HG03575 (cell line): ENCODE measurements at regions not wholly inside any gene's neighbourhood (a gene's known extent, or its start where the extent isn't known, plus 50 kb on each side); places are given as distances from the start of the nearest gene placed in this dataset.

Experiments used
- ATAC-seq: cut with Tn5 transposase; IDR thresholded peaks from one replicate; pipeline ENCODE4 v1.9.1; 2021; ENCODE audit not compliant: unreplicated experiment, insufficient number of reproducible peaks, low FRiP score; ENCODE audit errors: extremely low read depth

GRCh38 chr18:51437280-51438271 lies 240.1 kb upstream of the MEX3C start:
- ATAC-seq = no peak

GRCh38 chr18:51438797-51439350 lies 241.4 kb upstream of the MEX3C start:
- no peak for ATAC-seq

GRCh38 chr18:51442012-51442411 lies 244.5 kb upstream of the MEX3C start:
- ATAC-seq = no peak

GRCh38 chr18:51446571-51447210 lies 249.2 kb upstream of the MEX3C start:
- no peak for ATAC-seq

GRCh38 chr18:51447351-51448342 lies 250.2 kb upstream of the MEX3C start:
- no peak for ATAC-seq

- no peak for ATAC-seq
These were observed 251.5 kb upstream of the MEX3C start for GRCh38 chr18:51448949-51449348.

GRCh38 chr18:51453594-51453993 lies 256.1 kb upstream of the MEX3C start:
- ATAC-seq = no peak

GRCh38 chr18:51458861-51459260 lies 261.4 kb upstream of the MEX3C start:
- ATAC-seq = no peak

- ATAC-seq = no peak
These were observed 264.5 kb upstream of the MEX3C start for GRCh38 chr18:51461956-51462355.

GRCh38 chr18:51463483-51464136 lies 266.1 kb upstream of the MEX3C start:
- no peak for ATAC-seq

GRCh38 chr18:51478908-51479307 lies 281.4 kb upstream of the MEX3C start:
- no peak for ATAC-seq

- no peak for ATAC-seq
These were observed 282.3 kb upstream of the MEX3C start for GRCh38 chr18:51479736-51480135.

GRCh38 chr18:51480407-51481261 lies 283.2 kb upstream of the MEX3C start:
- no peak for ATAC-seq

- ATAC-seq = no peak
These were observed 289.4 kb upstream of the MEX3C start for GRCh38 chr18:51486735-51487366.

GRCh38 chr18:51490417-51490816 lies 292.9 kb upstream of the MEX3C start:
- ATAC-seq = no peak

- no peak for ATAC-seq
These were observed 293.4 kb upstream of the MEX3C start for GRCh38 chr18:51490860-51491259.
